NCI-H82 treated with DMSO at 0.1 percent for 48 hours (cell line): ENCODE measurements at regions not wholly inside any gene's neighbourhood (a gene's known extent, or its start where the extent isn't known, plus 50 kb on each side); places are given as distances from the start of the nearest gene placed in this dataset.

Experiments used
- DNase-seq: peaks from one replicate; lab custom pipeline; 2025; ENCODE audit not compliant: unreplicated experiment; lab: John Stamatoyannopoulos, UW

DNA sequence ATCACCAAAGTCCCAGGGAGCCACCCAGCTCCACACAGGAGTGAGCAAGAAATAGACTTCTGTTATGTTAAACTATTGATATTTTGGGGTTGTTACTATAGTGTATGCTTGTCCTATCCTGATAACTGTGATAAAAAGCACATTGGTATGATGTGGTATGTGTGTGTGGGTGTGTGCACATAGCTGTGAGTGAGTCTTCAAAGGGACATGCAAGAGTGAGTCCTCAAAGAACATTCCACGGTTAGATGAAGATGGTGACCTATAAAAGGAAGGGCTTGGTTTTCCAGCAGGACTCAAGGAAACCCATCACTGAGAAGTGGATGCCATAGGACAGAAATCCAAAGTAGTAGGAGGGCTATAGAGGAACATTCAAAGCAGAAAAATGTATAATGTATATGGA, 342.9 kb downstream of the TSN start:
- DNase-seq, result no peak

DNA sequence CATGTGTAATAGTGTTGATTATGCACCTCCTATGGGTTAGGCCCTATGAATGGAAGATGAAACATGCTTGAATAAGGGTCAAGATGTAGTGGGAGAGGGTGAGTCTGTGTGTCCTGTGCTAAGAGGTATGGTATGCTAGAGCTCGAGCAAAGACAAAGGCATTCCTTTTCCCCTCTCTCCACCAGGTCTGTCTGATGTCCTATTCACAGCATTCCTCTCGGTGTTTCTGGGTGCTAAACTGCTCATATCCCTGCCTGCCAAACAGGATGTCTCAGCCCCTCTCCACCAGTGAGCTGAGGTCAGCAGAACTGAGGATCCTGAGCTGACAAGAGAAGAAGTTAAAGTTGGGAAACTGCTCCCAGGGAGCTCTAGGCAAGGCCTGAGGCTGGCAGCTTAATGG, 344.9 kb downstream of the TSN start:
- no peak for DNase-seq

DNA sequence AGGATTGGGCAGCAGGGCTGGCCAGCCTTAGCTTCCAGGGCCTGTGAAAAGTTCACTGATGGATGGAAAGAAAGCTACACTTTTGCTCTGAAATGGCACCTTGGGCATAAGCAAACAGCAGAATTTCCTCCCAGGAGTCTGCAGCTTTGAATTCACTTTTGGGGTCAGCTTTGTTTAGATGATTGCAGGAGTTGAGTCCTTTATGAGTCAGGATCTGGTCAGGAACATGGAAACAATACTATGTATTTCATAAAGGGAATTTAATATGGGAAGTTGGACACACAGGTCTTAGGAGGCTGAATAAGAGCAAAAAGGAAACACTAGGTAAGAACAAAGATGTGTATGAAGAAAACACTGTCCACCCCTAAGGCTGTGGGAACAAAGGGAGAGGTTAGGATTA, 345.3 kb downstream of the TSN start:
- no peak for DNase-seq

DNA sequence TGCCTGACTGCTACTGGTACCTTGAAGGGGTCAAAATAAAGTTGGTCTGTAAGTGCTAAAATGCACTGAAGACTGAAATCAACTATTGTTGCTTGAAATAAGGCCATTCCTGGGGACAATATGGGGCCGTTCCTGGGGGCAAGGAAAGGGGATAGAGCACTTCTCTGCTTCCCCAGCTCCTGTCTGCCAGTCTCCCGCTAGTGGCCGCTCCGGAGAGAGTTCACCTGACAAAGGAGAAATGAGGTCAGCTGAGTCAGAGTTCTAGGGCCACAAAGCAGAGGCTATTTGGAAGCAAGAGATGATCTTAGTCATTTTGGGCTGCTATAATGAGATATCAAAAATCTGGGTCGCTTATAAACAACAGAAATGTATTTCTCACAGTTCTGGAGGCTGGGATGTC, 345.9 kb downstream of the TSN start:
- DNase-seq, result no peak

DNA sequence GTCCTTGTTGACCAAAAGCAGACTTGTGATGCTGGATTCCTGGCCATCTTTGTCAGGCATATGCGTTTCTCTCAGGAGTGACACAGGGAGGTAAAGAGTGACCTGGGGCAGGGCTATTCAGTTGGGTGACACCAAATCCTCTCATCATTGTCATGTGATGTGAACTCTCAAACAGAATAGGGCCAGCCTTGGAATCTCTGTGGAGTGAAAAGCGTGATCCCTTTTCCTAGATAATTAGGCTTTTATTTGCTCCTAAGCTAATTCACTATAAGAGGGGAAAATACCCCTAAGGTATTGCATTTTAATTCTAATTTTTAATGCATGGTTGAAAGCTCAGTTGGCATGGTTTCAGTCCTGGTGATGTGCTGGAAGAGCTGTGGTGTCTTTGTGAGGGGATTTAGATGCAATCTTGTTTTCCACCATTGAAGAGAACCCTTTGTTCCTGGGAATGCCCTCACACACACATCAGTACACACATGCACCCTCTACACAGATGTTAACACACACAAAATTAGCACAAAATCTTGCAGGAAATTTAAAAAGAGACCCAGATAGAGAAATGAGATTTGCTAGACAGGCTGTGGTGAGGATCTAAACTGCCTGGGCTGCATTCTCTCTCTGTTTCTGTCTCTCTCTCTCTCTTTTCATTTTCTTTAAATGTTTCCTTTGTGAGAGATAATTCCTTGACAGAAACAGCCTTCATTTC, 349.9 kb downstream of the TSN start:
- no peak for DNase-seq

DNA sequence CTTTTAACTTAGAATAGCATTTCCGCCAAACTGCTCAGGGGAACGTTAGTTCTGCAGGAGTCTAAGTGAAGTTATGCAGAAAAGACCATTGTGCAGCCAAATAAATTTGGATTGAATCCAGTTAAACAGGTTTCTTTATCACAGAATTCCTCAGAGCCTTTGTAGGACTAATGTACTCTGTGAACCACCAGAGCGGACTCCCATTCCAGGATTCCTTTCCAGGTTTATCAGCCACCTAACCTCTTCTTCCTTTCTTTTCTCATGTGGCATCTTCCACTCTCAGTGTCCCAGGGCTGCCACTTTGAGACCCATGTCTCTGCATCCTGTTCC, 350.4 kb downstream of the TSN start:
- DNase-seq, result no peak

DNA sequence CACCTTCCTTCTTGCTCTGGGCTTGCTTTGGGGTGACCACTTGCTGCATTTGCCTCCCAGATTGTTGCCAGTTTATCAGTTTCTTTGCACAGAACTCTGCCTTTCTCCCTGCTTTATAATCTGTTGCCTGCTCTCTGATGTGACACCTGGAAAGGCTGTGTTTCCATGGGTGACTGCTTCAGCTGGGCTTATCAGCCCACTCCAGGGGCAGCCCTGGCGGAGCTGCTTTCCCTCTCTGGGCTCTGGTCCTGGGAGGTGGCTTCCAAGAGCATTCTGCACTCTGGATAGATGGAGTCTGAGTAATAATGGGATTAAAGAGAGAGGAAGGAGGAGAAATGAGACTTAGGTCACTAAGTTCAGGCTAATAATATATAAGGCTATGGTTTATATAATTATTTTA, 352.7 kb downstream of the TSN start:
- peak; percentile 58 for DNase-seq

DNA sequence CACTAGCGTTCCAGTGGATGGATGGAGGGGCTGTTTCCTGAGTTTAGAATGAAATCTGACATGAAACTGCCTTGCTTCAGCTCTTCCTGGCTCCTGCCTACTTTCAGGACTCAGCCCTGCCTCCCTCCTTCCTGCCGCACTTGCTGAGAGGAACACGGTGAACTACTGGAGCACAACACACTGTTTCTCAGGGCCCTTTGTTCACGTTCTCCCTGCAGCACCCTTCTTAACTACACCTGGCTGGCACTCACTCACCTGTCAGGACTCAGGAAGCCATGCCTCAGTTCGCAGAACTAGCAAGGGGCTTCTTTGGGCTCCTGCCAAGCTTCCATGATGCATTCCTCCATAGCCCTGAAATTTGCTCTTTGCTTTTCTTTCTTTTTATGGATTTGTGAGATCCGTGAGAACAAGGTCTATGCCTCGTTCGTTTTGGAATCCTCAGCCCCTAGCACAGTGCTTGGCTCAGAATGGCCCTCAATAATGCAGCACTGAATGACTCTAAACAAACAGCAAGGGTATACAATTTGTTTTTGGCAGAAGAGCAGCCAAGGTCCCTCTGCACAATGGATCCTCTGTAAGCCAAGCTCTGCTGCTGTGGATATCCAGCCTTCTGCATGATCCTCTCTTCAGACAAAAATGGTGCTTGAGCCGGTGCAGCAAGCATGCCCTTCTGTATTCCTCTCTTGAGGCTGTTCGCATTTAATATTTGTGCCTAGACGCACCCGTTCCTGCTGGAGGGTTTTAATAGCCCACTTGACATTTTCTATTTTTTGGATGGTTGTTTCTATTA, 357.0 kb downstream of the TSN start:
- no peak for DNase-seq

DNA sequence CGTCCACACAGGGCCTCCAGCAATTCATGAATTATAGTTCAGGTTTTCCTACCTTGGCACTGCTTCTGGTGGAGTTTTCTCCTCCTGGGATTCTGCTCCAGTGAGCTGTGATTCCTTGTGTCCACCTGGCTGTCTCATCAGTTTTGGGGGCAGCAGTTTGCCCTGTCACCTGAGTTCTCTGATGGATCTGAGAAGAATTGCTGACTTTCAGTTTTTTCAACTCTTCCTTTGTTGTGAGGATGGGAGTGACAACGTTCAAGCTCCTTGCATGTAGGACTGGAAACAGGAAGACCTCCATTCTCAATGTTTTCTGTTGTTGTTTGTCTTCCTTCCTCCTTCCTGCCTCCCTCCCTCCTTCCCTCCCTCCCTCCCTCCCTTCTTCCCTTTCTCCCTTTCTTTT, 359.0 kb downstream of the TSN start:
- DNase-seq, result no peak

DNA sequence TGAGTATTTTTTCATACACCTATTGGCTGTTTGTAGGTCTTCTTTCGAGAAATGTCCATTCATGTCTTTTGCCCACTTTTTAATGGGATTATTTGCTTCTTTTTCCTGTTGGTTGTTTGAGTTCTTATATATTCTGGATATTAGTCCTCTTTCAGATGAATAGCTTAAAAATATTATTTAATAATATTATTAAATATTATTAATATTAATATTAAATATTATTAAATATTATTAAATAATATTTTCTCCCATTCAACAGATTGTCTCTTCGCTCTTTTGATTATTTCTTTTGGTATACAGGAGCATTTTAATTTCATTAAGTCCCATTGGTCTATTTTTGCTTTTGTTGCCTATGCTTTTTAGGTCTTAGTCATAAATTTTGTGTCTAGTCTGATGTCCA, 361.9 kb downstream of the TSN start:
- DNase-seq, result no peak

DNA sequence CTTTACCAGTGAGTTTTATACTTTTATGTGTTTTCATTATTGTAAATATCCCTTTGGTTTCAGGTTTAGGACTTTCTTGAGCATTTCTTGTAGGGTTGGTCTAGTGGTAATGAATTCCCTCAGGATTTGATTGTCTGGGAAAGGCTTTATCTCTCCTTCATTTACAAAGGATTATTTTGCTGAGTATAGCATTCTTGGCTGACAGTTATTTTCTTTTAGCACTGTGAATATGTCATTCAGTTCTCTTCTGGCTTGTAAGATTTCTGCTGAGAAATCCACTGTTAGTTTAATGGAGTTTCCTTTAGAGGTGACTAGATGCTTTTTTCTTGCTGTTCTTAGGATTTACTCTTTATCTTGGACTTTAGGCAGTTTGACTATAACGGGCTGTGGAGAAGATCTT, 373.9 kb downstream of the TSN start:
- DNase-seq, result no peak

DNA sequence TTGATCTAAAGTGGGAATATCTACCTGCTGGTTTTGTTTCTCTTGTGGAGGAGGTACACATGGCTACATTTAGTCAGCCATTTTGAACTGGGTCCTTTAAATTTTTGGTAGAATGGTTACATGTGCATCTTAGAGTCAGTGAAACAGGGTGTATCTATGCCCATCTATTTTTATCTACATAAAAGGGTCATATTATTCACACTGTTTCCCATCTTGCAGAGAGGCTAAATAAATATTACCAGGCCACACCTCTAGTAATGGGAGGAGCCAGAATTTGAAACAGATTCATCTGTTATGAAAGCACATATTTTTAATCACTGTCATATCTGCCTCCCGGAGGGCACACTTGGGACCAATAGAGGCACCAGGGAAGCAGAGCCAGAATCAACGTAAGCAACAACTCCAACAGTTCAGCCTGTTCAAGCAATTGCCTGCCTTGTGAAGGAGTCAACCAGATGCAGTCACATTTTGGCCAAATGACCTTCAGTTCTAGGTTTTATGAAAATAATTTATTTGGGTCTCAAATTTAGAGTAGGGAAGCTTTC, 376.8 kb downstream of the TSN start:
- DNase-seq, result no peak

DNA sequence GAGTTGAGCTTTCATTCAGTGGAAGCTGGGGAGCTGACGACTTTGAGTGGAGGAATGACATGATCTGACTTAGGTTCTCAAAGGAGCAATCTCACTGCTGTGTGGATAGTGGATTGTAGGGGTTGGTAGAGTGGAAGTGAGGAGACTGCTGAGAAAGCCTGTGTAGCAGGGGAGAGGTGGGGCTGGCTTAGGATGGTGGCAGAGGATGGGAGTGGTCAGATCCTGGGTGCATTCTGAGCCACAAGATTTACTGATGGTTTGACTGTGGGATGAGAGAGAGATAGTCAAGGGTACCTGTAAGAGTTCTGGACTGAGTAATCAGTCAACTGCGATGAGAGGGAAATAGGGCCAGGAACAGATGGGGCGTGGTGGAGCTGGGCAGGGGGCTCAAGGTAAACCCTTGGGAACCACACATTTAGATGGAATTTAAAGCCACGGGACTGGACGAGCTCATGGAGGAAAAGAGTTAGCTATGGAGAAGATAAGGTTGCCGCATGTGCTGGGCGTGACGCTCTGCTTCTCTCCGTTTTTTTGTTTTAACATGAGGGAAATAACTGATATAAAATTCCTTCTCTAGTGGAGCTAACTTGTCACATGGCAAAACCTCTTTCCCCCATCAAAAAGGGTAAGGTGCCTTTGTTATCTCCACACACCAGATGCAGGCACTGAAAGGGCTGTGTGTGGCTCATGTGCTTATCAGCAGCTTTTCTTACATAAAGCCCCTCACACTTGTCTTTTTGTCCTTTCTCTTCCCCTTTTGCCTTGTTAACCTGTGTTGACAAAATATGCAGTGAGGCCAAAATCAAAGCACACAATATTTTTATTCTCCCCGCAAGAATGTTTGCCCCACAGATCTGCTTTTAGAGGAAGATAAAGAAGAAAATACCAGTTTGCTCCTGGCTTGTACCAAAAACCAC, 379.8 kb downstream of the TSN start:
- no peak for DNase-seq

DNA sequence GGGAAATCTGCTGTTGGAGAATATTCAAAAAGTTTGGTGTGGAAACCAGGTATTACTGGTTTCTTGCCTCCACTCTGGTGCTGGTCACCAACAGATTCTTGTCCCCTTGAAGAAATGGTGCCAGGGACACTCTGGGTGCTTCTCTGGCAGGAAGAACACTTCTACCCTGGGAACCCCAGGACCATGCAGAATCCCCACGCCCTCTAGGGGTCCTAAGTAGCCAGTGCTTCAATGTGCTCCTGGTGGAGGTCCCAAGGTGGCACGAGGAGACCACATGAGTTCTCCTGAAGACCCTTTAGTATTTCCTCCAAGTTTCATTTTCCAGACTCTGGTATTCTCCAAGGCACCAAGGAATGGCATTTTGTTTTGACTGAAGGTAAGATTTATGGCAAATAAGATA, 380.6 kb downstream of the TSN start:
- DNase-seq, result peak; percentile 28

DNA sequence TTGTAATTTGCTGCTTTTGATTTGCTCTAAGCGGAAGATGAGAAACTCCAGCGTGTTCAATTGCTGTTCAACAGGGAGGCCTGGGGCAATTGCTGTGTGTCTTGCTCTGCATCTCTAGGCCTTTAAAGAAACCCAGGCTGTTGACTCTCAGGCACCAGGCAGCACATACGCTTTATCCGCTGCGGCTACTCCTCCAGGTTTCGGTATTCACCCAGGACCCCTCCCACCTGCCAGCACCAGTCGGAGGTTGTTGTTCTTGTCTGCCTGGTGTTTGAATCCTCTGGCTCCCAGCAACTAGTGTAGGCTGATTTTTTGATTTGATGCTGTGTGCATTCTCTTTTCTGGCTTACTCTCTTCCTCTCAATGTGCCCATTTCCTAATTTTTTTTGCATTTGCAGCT, 383.1 kb downstream of the TSN start:
- no peak for DNase-seq

DNA sequence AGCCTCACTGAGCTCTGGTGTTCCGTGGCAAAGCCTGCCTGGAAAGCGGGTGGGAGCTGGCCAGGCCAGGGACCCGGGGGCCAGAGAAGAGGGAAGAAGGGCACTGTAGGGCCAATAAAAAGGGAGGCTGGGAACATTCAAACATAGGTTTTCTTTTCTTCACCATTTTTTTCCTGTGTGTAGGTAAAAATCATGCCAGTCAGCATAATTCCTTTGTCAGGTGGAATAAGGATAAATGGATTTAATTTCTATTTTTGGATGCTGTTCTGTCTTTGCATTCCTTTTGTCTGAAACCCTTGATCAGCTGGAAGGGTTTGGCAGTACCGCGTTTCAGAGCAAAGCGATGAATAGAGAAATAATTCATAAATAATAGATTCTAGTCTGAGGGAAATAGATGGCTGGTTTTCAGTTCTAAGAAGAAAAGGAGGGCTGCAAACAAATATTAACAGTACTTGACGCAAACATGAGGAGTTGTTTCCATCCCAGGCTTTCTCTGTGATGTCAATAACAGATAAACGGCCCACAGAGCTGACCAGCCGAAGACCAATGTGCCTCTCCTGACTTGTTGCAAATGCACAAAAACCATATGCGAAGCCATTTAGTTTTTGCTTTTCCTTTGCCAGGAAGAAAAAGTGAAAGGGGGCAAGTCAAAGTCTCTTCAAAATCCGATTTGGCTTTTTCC, 384.4 kb downstream of the TSN start:
- DNase-seq, result no peak

DNA sequence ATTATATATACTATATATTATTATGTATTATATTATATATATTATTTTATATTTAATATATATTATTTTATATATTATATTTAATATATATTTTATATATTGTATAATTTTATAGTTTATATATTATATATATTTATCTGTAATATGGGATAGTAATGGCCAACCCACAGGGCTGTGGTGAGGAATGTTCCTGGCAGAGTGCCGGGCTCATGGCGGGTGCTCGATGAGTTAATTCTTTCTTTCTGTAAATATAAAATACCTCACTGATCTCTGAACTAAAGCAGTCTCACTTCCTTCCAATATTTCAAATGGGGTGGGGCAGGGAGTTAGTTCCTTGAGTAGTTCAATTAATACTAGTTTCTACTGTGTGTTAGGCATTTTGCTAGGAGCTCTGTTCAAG, 389.4 kb downstream of the TSN start:
- no peak for DNase-seq

DNA sequence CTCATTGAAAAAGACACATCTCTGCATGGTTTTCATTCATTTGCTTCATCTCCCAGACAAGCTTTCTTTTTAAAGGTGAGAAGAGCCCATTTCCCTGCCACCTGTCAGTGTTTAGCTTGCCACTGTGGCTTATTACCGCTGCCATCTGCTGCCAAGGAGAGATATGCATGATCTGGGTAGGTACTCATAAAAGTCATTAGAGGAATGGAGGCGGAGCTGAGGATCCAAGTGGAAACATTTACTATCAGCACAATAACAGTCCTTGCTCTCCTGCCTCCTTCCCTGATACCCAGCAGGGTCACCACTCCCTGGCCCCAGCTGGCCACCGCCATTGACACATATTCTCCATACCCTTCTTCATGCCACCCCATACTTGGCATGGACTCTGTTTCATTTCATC, 390.4 kb downstream of the TSN start:
- DNase-seq, result no peak

DNA sequence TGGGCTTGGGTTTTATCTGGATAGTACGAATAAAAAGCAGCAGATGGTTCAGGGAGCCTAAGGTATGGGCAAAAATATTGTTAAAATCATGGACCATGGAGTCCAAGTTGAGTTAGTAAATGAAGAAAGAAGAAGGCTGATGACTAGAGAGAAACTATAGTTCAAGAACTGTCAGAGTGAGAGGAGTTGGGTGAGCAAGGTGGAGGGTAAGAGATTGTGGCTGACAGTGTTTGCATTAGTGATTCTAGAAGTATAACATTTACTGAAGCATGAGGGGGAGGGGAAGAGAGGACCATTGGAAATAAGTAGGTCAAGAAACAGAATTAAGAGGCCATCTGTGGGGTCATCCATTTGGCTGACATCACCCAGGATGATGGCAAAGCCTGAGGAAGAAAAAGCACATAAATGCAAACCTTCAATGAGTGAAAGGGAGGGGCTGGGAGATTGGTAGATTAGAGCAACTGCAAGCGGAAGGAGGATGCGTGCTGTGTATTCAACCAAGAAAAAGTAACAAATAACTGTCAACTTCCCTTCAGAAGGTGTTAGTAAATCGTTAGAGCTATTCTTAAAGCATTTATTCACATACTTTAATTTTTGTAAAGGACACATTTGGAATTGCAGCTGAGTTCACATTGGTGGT, 392.8 kb downstream of the TSN start:
- DNase-seq, result no peak

DNA sequence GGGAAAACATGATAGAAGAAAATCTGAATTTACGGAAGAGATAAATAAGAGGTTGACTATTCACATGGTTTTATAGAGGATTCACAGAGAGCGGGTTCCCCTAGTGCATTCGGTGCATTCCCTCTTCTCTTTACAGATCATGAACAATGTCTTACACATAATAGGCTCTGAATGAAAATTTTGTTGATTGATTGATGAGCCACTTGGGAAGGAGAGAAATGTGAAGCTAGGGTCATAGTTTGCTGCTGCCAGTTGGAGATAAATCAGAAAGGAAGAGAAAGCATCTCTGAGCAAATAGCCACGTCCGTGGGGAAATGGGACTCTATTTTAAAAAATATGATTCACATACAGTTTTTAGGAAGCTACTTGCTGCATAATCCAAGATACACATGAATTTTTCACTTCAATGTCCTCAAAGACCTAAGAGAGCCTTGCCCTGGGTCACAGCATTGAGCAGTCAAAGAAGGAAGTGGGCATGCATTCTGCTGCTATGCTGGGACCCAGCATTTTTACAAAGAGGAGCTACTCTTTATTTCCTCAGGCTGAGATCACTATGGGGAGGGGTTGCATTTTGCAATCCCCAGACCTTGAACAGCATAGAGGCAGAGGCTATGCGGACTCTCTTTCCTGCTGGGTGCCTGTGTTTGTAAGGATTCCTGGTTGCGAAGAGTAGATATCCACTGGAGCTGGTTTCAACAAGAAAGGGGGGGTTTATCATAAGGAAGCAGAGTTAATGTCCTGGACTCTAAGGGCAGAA, 395.3 kb downstream of the TSN start:
- no peak for DNase-seq
